ENCODE measurements at regions not wholly inside any gene's neighbourhood (a gene's known extent, or its start where the extent isn't known, plus 50 kb on each side); places are given as distances from the start of the nearest gene placed in this dataset.

- Histone ChIP-seq H3K27ac (no peak overlapping the region), H3K9me3 (no peaks in the 10 kb centered on the region), H3K4me3 (replicated peaks in 1 of 3) (no peak overlapping the region), H3K27me3 (no peaks in the 10 kb centered on the region), H3K4me1 (no peaks in the 10 kb centered on the region), H3K36me3 (no peaks in the 10 kb centered on the region)
- no peak for TF ChIP-seq POLR2A (IDR thresholded peaks at IDR 0.05)
- TF ChIP-seq, protein P1, sequence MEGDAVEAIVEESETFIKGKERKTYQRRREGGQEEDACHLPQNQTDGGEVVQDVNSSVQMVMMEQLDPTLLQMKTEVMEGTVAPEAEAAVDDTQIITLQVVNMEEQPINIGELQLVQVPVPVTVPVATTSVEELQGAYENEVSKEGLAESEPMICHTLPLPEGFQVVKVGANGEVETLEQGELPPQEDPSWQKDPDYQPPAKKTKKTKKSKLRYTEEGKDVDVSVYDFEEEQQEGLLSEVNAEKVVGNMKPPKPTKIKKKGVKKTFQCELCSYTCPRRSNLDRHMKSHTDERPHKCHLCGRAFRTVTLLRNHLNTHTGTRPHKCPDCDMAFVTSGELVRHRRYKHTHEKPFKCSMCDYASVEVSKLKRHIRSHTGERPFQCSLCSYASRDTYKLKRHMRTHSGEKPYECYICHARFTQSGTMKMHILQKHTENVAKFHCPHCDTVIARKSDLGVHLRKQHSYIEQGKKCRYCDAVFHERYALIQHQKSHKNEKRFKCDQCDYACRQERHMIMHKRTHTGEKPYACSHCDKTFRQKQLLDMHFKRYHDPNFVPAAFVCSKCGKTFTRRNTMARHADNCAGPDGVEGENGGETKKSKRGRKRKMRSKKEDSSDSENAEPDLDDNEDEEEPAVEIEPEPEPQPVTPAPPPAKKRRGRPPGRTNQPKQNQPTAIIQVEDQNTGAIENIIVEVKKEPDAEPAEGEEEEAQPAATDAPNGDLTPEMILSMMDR (IDR thresholded peaks at IDR 0.05): no peak
- DNase-seq: no peak
- intact Hi-C loops (cut with DNase I): no loop called here
- WGBS, 2 donors: 86 to 89% methylated on average over 6 of the region's 6 CpGs
Measured at GRCh38 chr2:2527148-2527547, 196.1 kb upstream of the MYT1L start.

DNA sequence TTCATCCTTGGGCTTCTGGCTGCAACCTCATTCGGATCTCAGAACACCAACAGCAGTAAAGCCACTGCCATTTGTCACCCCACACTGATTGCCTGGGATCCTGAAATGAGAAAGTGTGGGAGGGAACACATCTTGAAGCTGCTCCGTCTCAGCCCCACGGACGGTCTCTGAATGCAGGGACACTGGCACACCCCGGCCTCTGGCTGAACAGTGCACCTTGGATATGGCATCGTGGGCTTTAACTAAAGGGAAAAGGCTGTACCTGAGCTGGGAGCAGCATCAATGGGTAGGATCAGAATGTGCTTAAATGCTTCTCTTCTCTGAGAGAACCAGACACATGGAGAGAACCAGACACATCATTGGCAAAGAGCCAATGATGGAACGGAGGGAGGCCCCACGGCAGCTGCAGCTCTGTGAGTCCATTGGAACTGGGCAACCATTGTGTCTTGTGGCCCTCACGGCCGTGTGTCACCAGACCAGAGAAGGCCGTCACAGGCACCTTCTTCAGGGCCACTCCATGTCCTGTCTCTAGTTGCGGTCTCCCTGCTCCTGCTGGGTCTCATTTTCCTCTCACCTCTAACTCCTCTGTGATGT lies 193.4 kb upstream of the MYT1L start:
- no peak overlapping the region for H3K4me3 ChIP-seq (replicated peaks in 1 of 3)
- no peak overlapping the region for H3K27ac ChIP-seq
- no peaks in the 10 kb centered on the region for H3K4me1 ChIP-seq
- no peaks in the 10 kb centered on the region for H3K9me3 ChIP-seq
- 71 to 87% methylated on average over 7 to 12 of the region's 12 CpGs for WGBS, 2 donors
- TF ChIP-seq POLR2A (IDR thresholded peaks at IDR 0.05): no peak
- TF ChIP-seq, protein P1 (IDR thresholded peaks at IDR 0.05): no peak
- intact Hi-C loops (cut with DNase I): no loop called here
- H3K27me3 ChIP-seq: no peaks in the 10 kb centered on the region
- no peaks in the 10 kb centered on the region for H3K36me3 ChIP-seq
- DNase-seq: no peak

GRCh38 chr2:2523461-2524347 lies 192.6 kb upstream of the MYT1L start:
- no peaks in the 10 kb centered on the region for H3K36me3 ChIP-seq
- intact Hi-C loops (cut with DNase I): no loop called here
- no peaks in the 10 kb centered on the region for H3K27me3 ChIP-seq
- H3K4me3 ChIP-seq (replicated peaks in 1 of 3): no peak overlapping the region
- TF ChIP-seq POLR2A (IDR thresholded peaks at IDR 0.05): no peak
- TF ChIP-seq, protein P1 (IDR thresholded peaks at IDR 0.05): no peak
- H3K9me3 ChIP-seq: no peaks in the 10 kb centered on the region
- WGBS, 2 donors: 52 to 63% methylated on average over 7 of the region's 7 CpGs
- no peak overlapping the region for H3K27ac ChIP-seq
- no peaks in the 10 kb centered on the region for H3K4me1 ChIP-seq
- no peak for DNase-seq

DNA sequence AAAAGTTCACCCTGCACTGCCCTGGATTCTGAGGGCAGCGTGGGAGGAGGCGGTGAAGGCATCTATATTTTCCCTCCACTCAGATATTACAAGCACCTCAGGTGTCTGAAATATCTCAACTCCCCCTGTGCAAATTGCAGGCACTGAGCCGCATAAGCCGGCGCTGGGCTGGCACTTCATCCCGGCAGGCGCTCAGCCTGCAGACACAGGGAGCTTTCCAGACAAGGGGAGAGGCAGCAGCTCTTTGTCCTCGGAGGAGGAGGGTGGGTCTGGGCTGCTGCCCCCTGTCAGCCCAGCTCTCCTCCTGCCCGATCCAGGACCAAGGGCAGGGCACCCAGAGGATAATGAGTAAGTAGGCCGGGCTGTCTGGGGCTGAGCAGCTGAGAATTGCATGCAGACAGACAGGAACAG lies 189.3 kb upstream of the MYT1L start:
- Histone ChIP-seq H3K4me1 (no peaks in the 10 kb centered on the region), H3K9me3 (no peaks in the 10 kb centered on the region), H3K36me3 (no peaks in the 10 kb centered on the region), H3K27me3 (no peaks in the 10 kb centered on the region), H3K4me3 (replicated peaks in 1 of 3) (no peak overlapping the region), H3K27ac (no peak overlapping the region)
- TF ChIP-seq, protein P1 (IDR thresholded peaks at IDR 0.05): no peak
- 33% methylated on average over 10 of the region's 10 CpGs for WGBS, 2 donors
- no peak for DNase-seq
- intact Hi-C loops (cut with DNase I): no loop called here

DNA sequence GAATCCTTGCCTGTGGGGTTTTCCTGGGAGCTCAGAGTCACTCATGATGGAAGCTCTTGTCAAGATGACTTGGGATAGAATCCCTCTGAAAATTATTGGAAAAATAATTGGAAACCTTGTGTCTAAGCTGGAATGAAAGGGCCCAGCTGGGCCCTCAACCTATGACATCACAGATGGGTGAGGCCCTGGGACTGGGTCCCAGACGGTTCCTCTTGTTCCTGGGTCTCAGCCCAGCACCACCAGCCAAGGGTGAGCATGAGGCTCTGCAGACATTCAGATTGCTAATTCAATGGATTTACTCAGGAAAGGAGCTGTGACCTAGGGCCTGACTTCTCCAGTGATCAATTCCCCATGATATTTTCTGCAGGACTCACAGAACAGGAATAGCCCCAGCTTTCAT lies 188.3 kb upstream of the MYT1L start:
- Histone ChIP-seq H3K4me3 (replicated peaks in 1 of 3) (no peak overlapping the region), H3K27ac (no peak overlapping the region), H3K27me3 (no peaks in the 10 kb centered on the region), H3K4me1 (no peaks in the 10 kb centered on the region), H3K36me3 (no peaks in the 10 kb centered on the region), H3K9me3 (no peaks in the 10 kb centered on the region)
- TF ChIP-seq POLR2A (IDR thresholded peaks at IDR 0.05): no peak
- TF ChIP-seq, protein P1 (IDR thresholded peaks at IDR 0.05): no peak
- no peak for DNase-seq
- WGBS, 2 donors: 50 to 54% methylated on average over 1 of the region's 1 CpG
- intact Hi-C loops (cut with DNase I): no loop called here

Measured in thyroid gland (tissue), 4 donors.